Esophagus muscularis mucosa (tissue), 3 donors: ENCODE measurements at regions not wholly inside any gene's neighbourhood (a gene's known extent, or its start where the extent isn't known, plus 50 kb on each side); places are given as distances from the start of the nearest gene placed in this dataset.

Experiments used
- CTCF ChIP-seq, 3 experiments: fragments of 200-600 bp in 2 of 3; fragments of 450-650 bp in 1 of 3; sonication (generic) in 2 of 3; IDR thresholded peaks; one replicate each; pipeline ENCODE4 v1.5.1; 2017 to 2019; ENCODE audit warnings: antibody characterized with exemption in 3 of 3, mild to moderate bottlenecking in 2 of 3, moderate library complexity in 1 of 3
- POLR2A ChIP-seq: fragments of 450-650 bp; IDR thresholded peaks from one replicate; pipeline ENCODE4 v1.6.1; 2017; ENCODE audit warnings: antibody characterized with exemption, moderate library complexity, mild to moderate bottlenecking, low read depth
- POLR2AphosphoS5 ChIP-seq, 2 donors: sonication (generic); formaldehyde crosslinking; IDR thresholded peaks; one replicate each; pipeline ENCODE4 v1.6.1; 2017; ENCODE audit warnings: antibody characterized with exemption in 2 of 2

DNA sequence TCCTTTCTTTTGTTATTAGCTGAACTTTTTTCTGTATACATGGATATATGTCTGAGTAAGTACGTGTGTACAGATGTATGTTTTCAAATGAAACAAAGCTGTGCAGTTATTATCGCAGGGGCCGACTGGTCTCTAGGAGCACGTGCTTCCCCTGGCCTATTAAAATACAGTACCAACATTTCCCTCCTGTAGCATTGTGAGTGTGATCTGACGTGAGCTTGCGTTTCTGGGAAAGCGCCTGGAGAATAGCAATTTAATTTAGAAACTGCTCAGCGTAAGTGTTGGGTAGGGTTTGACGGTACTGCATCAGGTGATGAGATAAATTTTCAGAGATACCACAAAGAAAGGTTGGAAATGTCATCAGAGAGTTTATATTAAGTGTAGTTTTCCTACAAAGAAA, 173.3 kb downstream of the FBXO8 start:
- no peak for TF ChIP-seq CTCF (IDR thresholded peaks at IDR 0.05)
- no peak for TF ChIP-seq POLR2A
- TF ChIP-seq POLR2AphosphoS5 (IDR thresholded peaks at IDR 0.05), result no peak
